Renal cortical epithelial cell (primary cell): ENCODE measurements at regions not wholly inside any gene's neighbourhood (a gene's known extent, or its start where the extent isn't known, plus 50 kb on each side); places are given as distances from the start of the nearest gene placed in this dataset.
"Not testable (repeated sequence)": the region's sequence is repeated elsewhere in the genome, so short reads cannot be mapped to it uniquely, and the experiment has no call there.

ENCODE experiments used
- DNase-seq: peaks from one replicate; pipeline ENCODE4 v3.0.0-alpha.2; 2011; ENCODE audit warnings: low read depth

- no peak for DNase-seq
These were observed 111.1 kb upstream of the DPP6 start for GRCh38 chr7:153941061-153941460.

- DNase-seq, result no peak
These were observed 110.2 kb upstream of the DPP6 start for GRCh38 chr7:153942036-153942435.

- DNase-seq, result no peak
These were observed 108.7 kb upstream of the DPP6 start for GRCh38 chr7:153943457-153943856.

GRCh38 chr7:153943861-153944260 is 108.3 kb upstream of the DPP6 start:
- DNase-seq, result no peak

GRCh38 chr7:153948060-153948459 is 104.1 kb upstream of the DPP6 start:
- DNase-seq, result no peak

GRCh38 chr7:153951316-153951715 is 100.9 kb upstream of the DPP6 start:
- no peak for DNase-seq

- DNase-seq, result no peak
These were observed 97.7 kb upstream of the DPP6 start for GRCh38 chr7:153954477-153954876.

GRCh38 chr7:153957677-153958076 is 94.5 kb upstream of the DPP6 start:
- not testable (repeated sequence) for DNase-seq

- DNase-seq, result not testable (repeated sequence)
These were observed 93.8 kb upstream of the DPP6 start for GRCh38 chr7:153958381-153958780.

GRCh38 chr7:153958789-153959188 is 93.4 kb upstream of the DPP6 start:
- DNase-seq, result not testable (repeated sequence)

- DNase-seq, result not testable (repeated sequence)
These were observed 87.6 kb upstream of the DPP6 start for GRCh38 chr7:153964481-153965112.

GRCh38 chr7:153969016-153969415 is 83.2 kb upstream of the DPP6 start:
- not testable (repeated sequence) for DNase-seq

GRCh38 chr7:153974603-153975002 is 77.6 kb upstream of the DPP6 start:
- DNase-seq, result not testable (repeated sequence)

GRCh38 chr7:153976745-153977144 is 75.5 kb upstream of the DPP6 start:
- DNase-seq, result not testable (repeated sequence)

GRCh38 chr7:153983186-153983585 is 69.0 kb upstream of the DPP6 start:
- DNase-seq, result not testable (repeated sequence)

- DNase-seq, result not testable (repeated sequence)
These were observed 63.1 kb upstream of the DPP6 start for GRCh38 chr7:153989066-153989627.

- DNase-seq, result not testable (repeated sequence)
These were observed 62.3 kb upstream of the DPP6 start for GRCh38 chr7:153989742-153990425.

GRCh38 chr7:153991471-153991870 is 60.7 kb upstream of the DPP6 start:
- DNase-seq, result not testable (repeated sequence)

- not testable (repeated sequence) for DNase-seq
These were observed 58.8 kb upstream of the DPP6 start for GRCh38 chr7:153993402-153993801.

GRCh38 chr7:153998896-153999295 is 53.3 kb upstream of the DPP6 start:
- DNase-seq, result not testable (repeated sequence)
